Body of pancreas (tissue), 4 donors: ENCODE measurements at regions not wholly inside any gene's neighbourhood (a gene's known extent, or its start where the extent isn't known, plus 50 kb on each side); places are given as distances from the start of the nearest gene placed in this dataset.

Source experiments
- ATAC-seq: fragments of 150-250 bp; one replicate; pipeline ENCODE4 v1.9.1; 2016
- DNase-seq, 4 donors: peaks; one replicate each; pipeline ENCODE4 v3.0.0-alpha.2; 2019
- H3K27ac ChIP-seq, 4 donors: fragments of 200-600 bp; sonication (generic); 1 replicate in 3 of 4; 2 replicates in 1 of 4; pipeline versions ENCODE4 v1.5.1 to v1.6.1; 2016 to 2019; ENCODE audit warnings: mild to moderate bottlenecking in 1 of 4, mixed read lengths in 1 of 4, moderate library complexity in 1 of 4
- H3K27me3 ChIP-seq, 2 donors: fragments of 200-600 bp; sonication (generic); one replicate each; pipeline ENCODE4 v1.6.0; 2016; ENCODE audit warnings: mild to moderate bottlenecking in 1 of 2
- H3K36me3 ChIP-seq, 2 donors: fragments of 200-600 bp; sonication (generic); replicated peaks in 1 of 2; 2 replicates each; pipeline ENCODE4 v1.5.1; 2016; ENCODE audit warnings: low read depth in 2 of 2; ENCODE audit not compliant: insufficient read depth in 1 of 2
- H3K4me1 ChIP-seq: fragments of 200-600 bp; sonication (generic); one replicate; pipeline ENCODE4 v1.6.0; 2016
- H3K4me3 ChIP-seq, 2 donors: fragments of 200-600 bp; sonication (generic); 1 replicate in 1 of 2; 2 replicates in 1 of 2; pipeline ENCODE4 v1.5.1; 2016 to 2019
- H3K9me3 ChIP-seq, 3 donors: fragments of 200-600 bp; sonication (generic); 1 replicate in 2 of 3; 2 replicates in 1 of 3; pipeline ENCODE4 v1.5.1; 2016
- CTCF ChIP-seq, 7 experiments: fragments of 450-650 bp in 4 of 7; fragments of 200-600 bp in 3 of 7; sonication (generic) in 3 of 7; IDR thresholded peaks; one replicate each; pipeline ENCODE4 v1.5.1; 2016 to 2019; ENCODE audit warnings: antibody characterized with exemption in 7 of 7
- POLR2A ChIP-seq, 3 donors: fragments of 450-650 bp; IDR thresholded peaks; one replicate each; pipeline ENCODE4 v1.6.1; 2016; ENCODE audit warnings: antibody characterized with exemption in 3 of 3, mild to moderate bottlenecking in 2 of 3
- WGBS, 2 donors: methylation state at CpG; one replicate each; pipeline ENCODE4 v1.1.5; 2017; 5-methylcytosine and 5-hydroxymethylcytosine counted together
- intact Hi-C: fragments of 100-400 bp; cut with DNase I; formaldehyde crosslinking; loops from one replicate; pipeline ENCODE4 v1.15.1; 2023

- ATAC-seq (no peak), DNase-seq (no peak)
- Histone ChIP-seq H3K4me3 (no peak overlapping the region), H3K36me3 (no peaks in the 10 kb centered on the region), H3K27ac (no peak overlapping the region), H3K9me3 (no peaks in the 10 kb centered on the region), H3K27me3 (no peaks in the 10 kb centered on the region), H3K4me1 (no peaks in the 10 kb centered on the region)
- intact Hi-C loops, result no loop called here
- TF ChIP-seq POLR2A (IDR thresholded peaks at IDR 0.05) (no peak), CTCF (IDR thresholded peaks at IDR 0.05) (no peak)
- WGBS, 2 donors, result 67 to 74% methylated on average over 3 of the region's 3 CpGs
Observed at GRCh38 chr2:75340560-75340959, 141.2 kb upstream of the TACR1 start.

GRCh38 chr2:75338461-75338860, 139.1 kb upstream of the TACR1 start:
- ATAC-seq (no peak), DNase-seq (no peak)
- intact Hi-C loops, result no loop called here
- H3K9me3 ChIP-seq, result no peaks in the 10 kb centered on the region
- H3K4me1 ChIP-seq, result no peaks in the 10 kb centered on the region
- TF ChIP-seq POLR2A (IDR thresholded peaks at IDR 0.05), result no peak
- no peak for TF ChIP-seq CTCF (IDR thresholded peaks at IDR 0.05)
- H3K27me3 ChIP-seq, result no peaks in the 10 kb centered on the region
- H3K36me3 ChIP-seq, result no peaks in the 10 kb centered on the region
- H3K27ac ChIP-seq, result no peak overlapping the region
- no peak overlapping the region for H3K4me3 ChIP-seq
- WGBS, 2 donors, result 77 to 81% methylated on average over 5 of the region's 5 CpGs

GRCh38 chr2:75337619-75338018, 138.3 kb upstream of the TACR1 start:
- ATAC-seq (no peak), DNase-seq (no peak)
- Histone ChIP-seq H3K36me3 (no peaks in the 10 kb centered on the region), H3K27ac (no peak overlapping the region), H3K4me1 (no peaks in the 10 kb centered on the region), H3K9me3 (no peaks in the 10 kb centered on the region), H3K4me3 (no peak overlapping the region), H3K27me3 (no peaks in the 10 kb centered on the region)
- intact Hi-C loops, result no loop called here
- 85 to 89% methylated on average over 3 of the region's 3 CpGs for WGBS, 2 donors
- TF ChIP-seq CTCF (IDR thresholded peaks at IDR 0.05) (no peak), POLR2A (IDR thresholded peaks at IDR 0.05) (no peak)

GRCh38 chr2:75337016-75337415, 137.7 kb upstream of the TACR1 start:
- TF ChIP-seq POLR2A (IDR thresholded peaks at IDR 0.05), result no peak
- no peak for TF ChIP-seq CTCF (IDR thresholded peaks at IDR 0.05)
- no peaks in the 10 kb centered on the region for H3K27me3 ChIP-seq
- 61% methylated on average over 5 of the region's 5 CpGs for WGBS, 2 donors
- H3K4me1 ChIP-seq, result no peaks in the 10 kb centered on the region
- no peak for DNase-seq
- ATAC-seq, result no peak
- H3K9me3 ChIP-seq, result no peaks in the 10 kb centered on the region
- intact Hi-C loops, result no loop called here
- no peak overlapping the region for H3K4me3 ChIP-seq
- no peaks in the 10 kb centered on the region for H3K36me3 ChIP-seq
- H3K27ac ChIP-seq, result no peak overlapping the region

- intact Hi-C loops, result no loop called here
- no peaks in the 10 kb centered on the region for H3K4me1 ChIP-seq
- DNase-seq (no peak), ATAC-seq (no peak)
- no peak overlapping the region for H3K27ac ChIP-seq
- H3K36me3 ChIP-seq, result no peaks in the 10 kb centered on the region
- H3K4me3 ChIP-seq, result no peak overlapping the region
- no peaks in the 10 kb centered on the region for H3K9me3 ChIP-seq
- 55 to 67% methylated on average over 3 of the region's 3 CpGs for WGBS, 2 donors
- H3K27me3 ChIP-seq, result no peaks in the 10 kb centered on the region
- TF ChIP-seq CTCF (IDR thresholded peaks at IDR 0.05), result no peak
- no peak for TF ChIP-seq POLR2A (IDR thresholded peaks at IDR 0.05)
Observed at GRCh38 chr2:75336451-75336850, 137.1 kb upstream of the TACR1 start.
